Heart right ventricle (tissue), 16 donors: ENCODE measurements at regions not wholly inside any gene's neighbourhood (a gene's known extent, or its start where the extent isn't known, plus 50 kb on each side); places are given as distances from the start of the nearest gene placed in this dataset.

ENCODE experiments used
- ATAC-seq, 8 donors: fragments of 200-7000 bp; cut with Tn5 transposase; one replicate each; pipeline ENCODE4 v1.9.1; 2020; ENCODE audit warnings: mild to moderate bottlenecking in 8 of 8, moderate library complexity in 8 of 8, moderate number of reproducible peaks in 1 of 8
- DNase-seq, 2 donors: peaks; one replicate each; pipeline ENCODE4 v3.0.0-alpha.2; 2020
- H3K27ac ChIP-seq, 10 donors: fragments of 200-600 bp; sonication (generic) in 2 of 10; one replicate each; pipeline versions ENCODE4 v1.5.0 to v1.8.0; 2020 to 2022; ENCODE audit warnings: mild to moderate bottlenecking in 3 of 10
- H3K27me3 ChIP-seq, 7 donors: fragments of 200-600 bp; one replicate each; pipeline ENCODE4 v1.8.0; 2021 to 2022; ENCODE audit warnings: mild to moderate bottlenecking in 2 of 7
- H3K36me3 ChIP-seq, 9 donors: fragments of 200-600 bp; sonication (generic) in 1 of 9; one replicate each; pipeline versions ENCODE4 v1.5.0 to v1.8.0; 2020 to 2022; ENCODE audit warnings: mild to moderate bottlenecking in 2 of 9
- H3K4me1 ChIP-seq, 9 donors: fragments of 200-600 bp; sonication (generic) in 1 of 9; one replicate each; pipeline versions ENCODE4 v1.5.0 to v1.8.0; 2020 to 2022; ENCODE audit warnings: mild to moderate bottlenecking in 4 of 9
- H3K4me3 ChIP-seq, 10 donors: fragments of 200-600 bp; sonication (generic) in 2 of 10; one replicate each; pipeline versions ENCODE4 v1.5.0 to v1.8.0; 2020 to 2022; ENCODE audit warnings: mild to moderate bottlenecking in 7 of 10, moderate library complexity in 2 of 10
- H3K9me3 ChIP-seq, 11 donors: fragments of 200-600 bp in 10 of 11; sonication (generic) in 2 of 11; one replicate each; pipeline versions ENCODE4 v1.5.0 to v1.8.0; 2013 to 2022; ENCODE audit warnings: mild to moderate bottlenecking in 2 of 11, control low read depth in 1 of 11, moderate library complexity in 1 of 11
- CTCF ChIP-seq, 9 donors: fragments of 200-600 bp; sonication (generic) in 2 of 9; IDR thresholded peaks; one replicate each; pipeline versions ENCODE4 v1.5.0 to v1.8.0; 2021 to 2022; ENCODE audit warnings: antibody characterized with exemption in 9 of 9, mild to moderate bottlenecking in 5 of 9, moderate library complexity in 1 of 9
- WGBS, 2 donors: extraction: QIAGEN DNeasy Blood & Tissue Kit; methylation state at CpG; one replicate each; pipeline ENCODE4 v1.1.7; 2013; ENCODE audit warnings: inconsistent platforms in 1 of 2; 5-methylcytosine and 5-hydroxymethylcytosine counted together
- intact Hi-C, 10 donors: fragments of 100-400 bp; cut with DNase I; formaldehyde crosslinking; loops; one replicate each; pipeline versions ENCODE4 v1.11.1 to v1.14.2; 2022
- donor health status: Arrhythmogenic right ventricular cardiomyopathy.
- donor health status: ischemic (EF 13 %, LVEDD 7.1; RV severe dilation, severe dysfunction).
- donor health status: healthy with polysubstance abuse.
- donor health status: DM: no; HTN: yes; CAD: no.
- donor health status: DM: no; HTN: no; CAD: no.
- donor health status: ischemic (EF 25% LVEDD 6.9; RV normal size, moderate dysfunction).
- donor health status: ischemic (EF 25% LVEDD 5.7; RV mildly dilated, moderate dysfunction).
- donor health status: healthy.
- donor health status: DM: yes; HTN: yes; CAD: no.
- donor health status: Ischemic cardiomyopathy.
- donor health status: ischemic (EF 35%, LVEDD 5.7; RV mildly dilated, moderate dysfunction).
- donor health status: nonischemic (EF 11% LVEDD 7.7; RV severe dilation, severe dysfunction).
- donor health status: DM: yes; HTN: yes; CAD: no.
- donor health status: PGD.
- donor health status: ischemic (EF 29% LVEDD 5.4; RV normal size, mild dysfunction).
- donor health status: nonischemic (EF 23%, LVEDD 6.1; RV moderate dilation, normal function).

- Histone ChIP-seq H3K27ac (no peak overlapping the region), H3K36me3 (no peaks in the 10 kb centered on the region), H3K9me3 (no peaks in the 10 kb centered on the region), H3K27me3 (peaks cover 0 to 3% (median 0%) of the 10 kb centered on the region in 7 donors), H3K4me1 (no peaks in the 10 kb centered on the region), H3K4me3 (no peak overlapping the region)
- no peak for TF ChIP-seq CTCF (IDR thresholded peaks at IDR 0.05)
- intact Hi-C loops, result no loop called here
- no peak for ATAC-seq
- WGBS, 2 donors, result 45 to 49% methylated on average over 1 of the region's 1 CpG
- DNase-seq, result no peak
Observed at GRCh38 chr2:180907731-180908130, 72.7 kb upstream of the UBE2E3 start.

GRCh38 chr2:180905461-180905860 is 74.9 kb upstream of the UBE2E3 start:
- no peak for TF ChIP-seq CTCF (IDR thresholded peaks at IDR 0.05)
- Histone ChIP-seq H3K27ac (no peak overlapping the region), H3K4me3 (no peak overlapping the region), H3K27me3 (peaks cover 0 to 3% (median 0%) of the 10 kb centered on the region in 7 donors), H3K36me3 (no peaks in the 10 kb centered on the region), H3K9me3 (no peaks in the 10 kb centered on the region), H3K4me1 (no peaks in the 10 kb centered on the region)
- DNase-seq (no peak), ATAC-seq (no peak)
- intact Hi-C loops, result no loop called here

GRCh38 chr2:180905002-180905401 is 75.4 kb upstream of the UBE2E3 start:
- 55 to 69% methylated on average over 4 of the region's 4 CpGs for WGBS, 2 donors
- no peak for ATAC-seq

GRCh38 chr2:180901331-180901730 is 79.1 kb upstream of the UBE2E3 start:
- Histone ChIP-seq H3K4me3 (no peak overlapping the region), H3K27ac (no peak overlapping the region), H3K4me1 (no peaks in the 10 kb centered on the region), H3K9me3 (no peaks in the 10 kb centered on the region), H3K36me3 (no peaks in the 10 kb centered on the region), H3K27me3 (peaks cover 0 to 12% (median 4%) of the 10 kb centered on the region in 7 donors)
- no peak for TF ChIP-seq CTCF (IDR thresholded peaks at IDR 0.05)
- ATAC-seq, result no peak
- intact Hi-C loops, result no loop called here
- no peak for DNase-seq
- 83 to 90% methylated on average over 4 of the region's 4 CpGs for WGBS, 2 donors

More at GRCh38 chr2:180905002-180905401, 75.4 kb upstream of the UBE2E3 start:
- Histone ChIP-seq H3K27me3 (peaks cover 0 to 3% (median 0%) of the 10 kb centered on the region in 7 donors), H3K36me3 (no peaks in the 10 kb centered on the region), H3K27ac (no peak overlapping the region), H3K4me3 (no peak overlapping the region), H3K4me1 (no peaks in the 10 kb centered on the region), H3K9me3 (no peaks in the 10 kb centered on the region)
- no peak for DNase-seq
- intact Hi-C loops, result no loop called here
- no peak for TF ChIP-seq CTCF (IDR thresholded peaks at IDR 0.05)
